GM23338 (cell line): ENCODE measurements at regions not wholly inside any gene's neighbourhood (a gene's known extent, or its start where the extent isn't known, plus 50 kb on each side); places are given as distances from the start of the nearest gene placed in this dataset.

Experiments
- ATAC-seq: fragments of 200-7000 bp; cut with Tn5 transposase; 3 replicates; pipeline ENCODE4 v1.9.1; 2020
- DNase-seq: peaks from one replicate; pipeline ENCODE4 v3.0.0-alpha.2; 2015; ENCODE audit warnings: low spot score
- H2AFZ ChIP-seq: fragments of 200-600 bp; sonication (generic); 2 replicates; pipeline ENCODE4 v1.8.0; 2016; ENCODE audit warnings: antibody characterized with exemption, mild to moderate bottlenecking, moderate library complexity
- H3F3A ChIP-seq: fragments of 200-600 bp; sonication (generic); replicated peaks from 2 replicates; pipeline ENCODE4 v1.8.0; 2017; ENCODE audit warnings: antibody characterized with exemption, mixed run types, low read depth
- H3K27ac ChIP-seq: fragments of 200-600 bp; sonication (generic); 2 replicates; pipeline ENCODE4 v1.6.1; 2016; ENCODE audit warnings: low read depth
- H3K27me3 ChIP-seq: fragments of 200-600 bp; sonication (generic); 2 replicates; pipeline ENCODE4 v1.8.0; 2016; ENCODE audit warnings: mild to moderate bottlenecking, mixed run types, moderate library complexity; ENCODE audit not compliant: insufficient read depth
- H3K36me3 ChIP-seq: fragments of 200-600 bp; sonication (generic); 2 replicates; pipeline ENCODE4 v1.8.0; 2016; ENCODE audit warnings: mild to moderate bottlenecking; ENCODE audit not compliant: insufficient read depth
- H3K4me1 ChIP-seq: fragments of 200-600 bp; sonication (generic); 2 replicates; pipeline ENCODE4 v1.8.0; 2016; ENCODE audit warnings: mild to moderate bottlenecking, moderate library complexity; ENCODE audit not compliant: insufficient read depth
- H3K4me2 ChIP-seq: fragments of 200-600 bp; sonication (generic); 2 replicates; pipeline ENCODE4 v1.7.1; 2017; ENCODE audit warnings: mixed run types
- H3K4me3 ChIP-seq: fragments of 200-600 bp; sonication (generic); 2 replicates; pipeline ENCODE4 v1.6.1; 2016; ENCODE audit warnings: mixed run types
- H3K79me2 ChIP-seq: fragments of 200-600 bp; sonication (generic); replicated peaks from 2 replicates; pipeline ENCODE4 v1.8.0; 2017; ENCODE audit warnings: mild to moderate bottlenecking; ENCODE audit not compliant: insufficient read depth
- H3K9me2 ChIP-seq: fragments of 200-600 bp; sonication (generic); 2 replicates; pipeline ENCODE4 v1.8.0; 2017; ENCODE audit not compliant: insufficient read depth
- H4K20me1 ChIP-seq: fragments of 200-600 bp; sonication (generic); replicated peaks from 2 replicates; pipeline ENCODE4 v1.8.0; 2017; ENCODE audit warnings: mild to moderate bottlenecking; ENCODE audit not compliant: insufficient read depth
- H3K27ac Mint-ChIP-seq: 2 replicates; pipeline ENCODE4 v1.8.0; 2020; ENCODE audit warnings: inconsistent platforms, mild to moderate bottlenecking, moderate library complexity, mixed read lengths
- H3K27me3 Mint-ChIP-seq: 3 replicates; pipeline ENCODE4 v1.8.0; 2022; ENCODE audit warnings: low read depth, mild to moderate bottlenecking, moderate library complexity, mixed read lengths, inconsistent platforms; ENCODE audit not compliant: insufficient read depth, poor library complexity
- H3K36me3 Mint-ChIP-seq: 3 replicates; pipeline ENCODE4 v1.8.0; 2021; ENCODE audit warnings: low read depth, mild to moderate bottlenecking, inconsistent platforms, moderate library complexity, mixed read lengths
- H3K4me1 Mint-ChIP-seq: 3 replicates; pipeline ENCODE4 v1.8.0; 2020; ENCODE audit warnings: mild to moderate bottlenecking, inconsistent platforms, mixed read lengths
- H3K4me3 Mint-ChIP-seq: 3 replicates; pipeline ENCODE4 v1.8.0; 2021; ENCODE audit warnings: moderate library complexity, mild to moderate bottlenecking, inconsistent platforms, mixed read lengths
- H3K9me3 Mint-ChIP-seq: 3 replicates; pipeline ENCODE4 v1.8.0; 2020; ENCODE audit warnings: moderate library complexity, mild to moderate bottlenecking, inconsistent platforms, mixed read lengths
- EZH2 ChIP-seq: fragments of 200-600 bp; sonication (generic); IDR thresholded peaks from one replicate; pipeline ENCODE4 v1.8.0; 2017; ENCODE audit warnings: antibody characterized with exemption, mild to moderate bottlenecking, low read depth; ENCODE audit not compliant: unreplicated experiment
- EZH2phosphoT487 ChIP-seq: fragments of 200-600 bp; sonication (generic); IDR thresholded peaks from one replicate; pipeline ENCODE4 v1.8.1; 2018; ENCODE audit warnings: antibody characterized with exemption; ENCODE audit not compliant: unreplicated experiment
- JUNB ChIP-seq: IDR thresholded peaks from one replicate; pipeline ENCODE4 v1.6.1; 2016; ENCODE audit warnings: antibody characterized with exemption; ENCODE audit not compliant: unreplicated experiment
- NANOG ChIP-seq: IDR thresholded peaks from 2 replicates; pipeline ENCODE4 v1.6.1; 2016; ENCODE audit warnings: antibody characterized with exemption, borderline replicate concordance
- POLR2AphosphoS5 ChIP-seq: IDR thresholded peaks from 2 replicates; pipeline ENCODE4 v1.6.1; 2016; ENCODE audit warnings: antibody characterized with exemption, low read depth
- STAT1 ChIP-seq: IDR thresholded peaks from one replicate; pipeline ENCODE4 v1.6.1; 2016; ENCODE audit warnings: antibody characterized with exemption; ENCODE audit not compliant: unreplicated experiment
- ZNF114 ChIP-seq: fragments of 250-450 bp; sonication (Bioruptor Pico); IDR thresholded peaks from 2 replicates; pipeline ENCODE4 v1.5.0; 2020; ENCODE audit warnings: mild to moderate bottlenecking, moderate library complexity
- TF ChIP-seq, protein P1 (sequence below): IDR thresholded peaks from 2 replicates; pipeline ENCODE4 v1.6.1; 2016; ENCODE audit warnings: antibody characterized with exemption
- TF ChIP-seq, protein P2 (sequence below): IDR thresholded peaks from one replicate; pipeline ENCODE4 v1.6.1; 2018; ENCODE audit warnings: antibody characterized with exemption; ENCODE audit not compliant: unreplicated experiment
- TF ChIP-seq, protein P3 (sequence below): fragments of 250-450 bp; sonication (Bioruptor Pico); IDR thresholded peaks from 2 replicates; pipeline ENCODE4 v1.5.0; 2020; ENCODE audit warnings: mild to moderate bottlenecking, moderate library complexity
- TF ChIP-seq, protein P4 (sequence below), 2 experiments: fragments of 200-600 bp in 1 of 2; sonication (generic) in 1 of 2; conservative IDR thresholded peaks; 2 replicates each; pipeline versions ENCODE4 v1.5.1 to v1.6.1; 2016 to 2017; ENCODE audit warnings: antibody characterized with exemption in 2 of 2, low read depth in 2 of 2, mild to moderate bottlenecking in 2 of 2, moderate library complexity in 1 of 2

DNA sequence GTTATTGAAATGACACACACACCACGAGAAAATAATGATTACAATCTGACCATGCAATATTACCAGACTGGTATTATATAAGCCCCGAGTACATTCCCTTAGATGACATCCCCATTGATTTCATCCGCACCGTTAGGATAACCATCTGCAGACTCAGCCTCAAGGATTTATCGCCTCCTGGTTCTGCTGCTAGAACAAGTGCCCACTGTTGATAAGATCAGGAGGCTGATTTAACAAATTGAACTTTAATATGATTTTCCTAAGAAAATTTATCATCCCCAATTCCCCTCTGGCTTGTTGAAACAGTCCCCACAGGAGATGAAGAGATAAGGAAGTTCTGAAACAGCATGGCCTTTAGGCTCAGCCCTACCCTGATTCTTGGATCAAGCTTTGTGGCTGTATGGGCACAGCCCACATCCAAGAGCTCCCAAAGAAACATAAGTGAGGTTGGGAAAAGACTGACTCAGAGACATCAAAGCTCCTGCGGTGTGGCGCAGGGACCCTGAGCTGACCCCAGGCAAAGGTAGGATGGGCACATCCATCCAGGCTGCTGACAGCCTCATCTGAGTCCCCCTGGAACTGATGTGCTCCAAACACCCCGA is 59.2 kb upstream of the CHCHD3 start:
- Mint-ChIP-seq H3K4me1 (peaks cover 4% of the 10 kb centered on the region), H3K27ac (no peak overlapping the region), H3K4me3 (no peak overlapping the region), H3K27me3 (no peaks in the 10 kb centered on the region), H3K36me3 (no peaks in the 10 kb centered on the region), H3K9me3 (no peaks in the 10 kb centered on the region)
- no peak overlapping the region for H3K4me3 ChIP-seq
- H3K9me2 ChIP-seq = no peaks in the 10 kb centered on the region
- H3K27me3 ChIP-seq = no peaks in the 10 kb centered on the region
- no peaks in the 10 kb centered on the region for H3K79me2 ChIP-seq
- no peak for DNase-seq
- H3K4me2 ChIP-seq = no peak overlapping the region
- no peaks in the 10 kb centered on the region for H3F3A ChIP-seq
- H4K20me1 ChIP-seq = no peaks in the 10 kb centered on the region
- H2AFZ ChIP-seq = no peak overlapping the region
- no peaks in the 10 kb centered on the region for H3K4me1 ChIP-seq
- H3K27ac ChIP-seq = no peak overlapping the region
- ATAC-seq = no peak
- no peaks in the 10 kb centered on the region for H3K36me3 ChIP-seq
- TF ChIP-seq STAT1 = no peak
- TF ChIP-seq, protein P1, sequence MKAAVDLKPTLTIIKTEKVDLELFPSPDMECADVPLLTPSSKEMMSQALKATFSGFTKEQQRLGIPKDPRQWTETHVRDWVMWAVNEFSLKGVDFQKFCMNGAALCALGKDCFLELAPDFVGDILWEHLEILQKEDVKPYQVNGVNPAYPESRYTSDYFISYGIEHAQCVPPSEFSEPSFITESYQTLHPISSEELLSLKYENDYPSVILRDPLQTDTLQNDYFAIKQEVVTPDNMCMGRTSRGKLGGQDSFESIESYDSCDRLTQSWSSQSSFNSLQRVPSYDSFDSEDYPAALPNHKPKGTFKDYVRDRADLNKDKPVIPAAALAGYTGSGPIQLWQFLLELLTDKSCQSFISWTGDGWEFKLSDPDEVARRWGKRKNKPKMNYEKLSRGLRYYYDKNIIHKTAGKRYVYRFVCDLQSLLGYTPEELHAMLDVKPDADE = no peak
- TF ChIP-seq EZH2 = no peak
- TF ChIP-seq POLR2AphosphoS5 = no peak
- TF ChIP-seq, protein P2, sequence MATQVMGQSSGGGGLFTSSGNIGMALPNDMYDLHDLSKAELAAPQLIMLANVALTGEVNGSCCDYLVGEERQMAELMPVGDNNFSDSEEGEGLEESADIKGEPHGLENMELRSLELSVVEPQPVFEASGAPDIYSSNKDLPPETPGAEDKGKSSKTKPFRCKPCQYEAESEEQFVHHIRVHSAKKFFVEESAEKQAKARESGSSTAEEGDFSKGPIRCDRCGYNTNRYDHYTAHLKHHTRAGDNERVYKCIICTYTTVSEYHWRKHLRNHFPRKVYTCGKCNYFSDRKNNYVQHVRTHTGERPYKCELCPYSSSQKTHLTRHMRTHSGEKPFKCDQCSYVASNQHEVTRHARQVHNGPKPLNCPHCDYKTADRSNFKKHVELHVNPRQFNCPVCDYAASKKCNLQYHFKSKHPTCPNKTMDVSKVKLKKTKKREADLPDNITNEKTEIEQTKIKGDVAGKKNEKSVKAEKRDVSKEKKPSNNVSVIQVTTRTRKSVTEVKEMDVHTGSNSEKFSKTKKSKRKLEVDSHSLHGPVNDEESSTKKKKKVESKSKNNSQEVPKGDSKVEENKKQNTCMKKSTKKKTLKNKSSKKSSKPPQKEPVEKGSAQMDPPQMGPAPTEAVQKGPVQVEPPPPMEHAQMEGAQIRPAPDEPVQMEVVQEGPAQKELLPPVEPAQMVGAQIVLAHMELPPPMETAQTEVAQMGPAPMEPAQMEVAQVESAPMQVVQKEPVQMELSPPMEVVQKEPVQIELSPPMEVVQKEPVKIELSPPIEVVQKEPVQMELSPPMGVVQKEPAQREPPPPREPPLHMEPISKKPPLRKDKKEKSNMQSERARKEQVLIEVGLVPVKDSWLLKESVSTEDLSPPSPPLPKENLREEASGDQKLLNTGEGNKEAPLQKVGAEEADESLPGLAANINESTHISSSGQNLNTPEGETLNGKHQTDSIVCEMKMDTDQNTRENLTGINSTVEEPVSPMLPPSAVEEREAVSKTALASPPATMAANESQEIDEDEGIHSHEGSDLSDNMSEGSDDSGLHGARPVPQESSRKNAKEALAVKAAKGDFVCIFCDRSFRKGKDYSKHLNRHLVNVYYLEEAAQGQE = no peak
- TF ChIP-seq, protein P3, sequence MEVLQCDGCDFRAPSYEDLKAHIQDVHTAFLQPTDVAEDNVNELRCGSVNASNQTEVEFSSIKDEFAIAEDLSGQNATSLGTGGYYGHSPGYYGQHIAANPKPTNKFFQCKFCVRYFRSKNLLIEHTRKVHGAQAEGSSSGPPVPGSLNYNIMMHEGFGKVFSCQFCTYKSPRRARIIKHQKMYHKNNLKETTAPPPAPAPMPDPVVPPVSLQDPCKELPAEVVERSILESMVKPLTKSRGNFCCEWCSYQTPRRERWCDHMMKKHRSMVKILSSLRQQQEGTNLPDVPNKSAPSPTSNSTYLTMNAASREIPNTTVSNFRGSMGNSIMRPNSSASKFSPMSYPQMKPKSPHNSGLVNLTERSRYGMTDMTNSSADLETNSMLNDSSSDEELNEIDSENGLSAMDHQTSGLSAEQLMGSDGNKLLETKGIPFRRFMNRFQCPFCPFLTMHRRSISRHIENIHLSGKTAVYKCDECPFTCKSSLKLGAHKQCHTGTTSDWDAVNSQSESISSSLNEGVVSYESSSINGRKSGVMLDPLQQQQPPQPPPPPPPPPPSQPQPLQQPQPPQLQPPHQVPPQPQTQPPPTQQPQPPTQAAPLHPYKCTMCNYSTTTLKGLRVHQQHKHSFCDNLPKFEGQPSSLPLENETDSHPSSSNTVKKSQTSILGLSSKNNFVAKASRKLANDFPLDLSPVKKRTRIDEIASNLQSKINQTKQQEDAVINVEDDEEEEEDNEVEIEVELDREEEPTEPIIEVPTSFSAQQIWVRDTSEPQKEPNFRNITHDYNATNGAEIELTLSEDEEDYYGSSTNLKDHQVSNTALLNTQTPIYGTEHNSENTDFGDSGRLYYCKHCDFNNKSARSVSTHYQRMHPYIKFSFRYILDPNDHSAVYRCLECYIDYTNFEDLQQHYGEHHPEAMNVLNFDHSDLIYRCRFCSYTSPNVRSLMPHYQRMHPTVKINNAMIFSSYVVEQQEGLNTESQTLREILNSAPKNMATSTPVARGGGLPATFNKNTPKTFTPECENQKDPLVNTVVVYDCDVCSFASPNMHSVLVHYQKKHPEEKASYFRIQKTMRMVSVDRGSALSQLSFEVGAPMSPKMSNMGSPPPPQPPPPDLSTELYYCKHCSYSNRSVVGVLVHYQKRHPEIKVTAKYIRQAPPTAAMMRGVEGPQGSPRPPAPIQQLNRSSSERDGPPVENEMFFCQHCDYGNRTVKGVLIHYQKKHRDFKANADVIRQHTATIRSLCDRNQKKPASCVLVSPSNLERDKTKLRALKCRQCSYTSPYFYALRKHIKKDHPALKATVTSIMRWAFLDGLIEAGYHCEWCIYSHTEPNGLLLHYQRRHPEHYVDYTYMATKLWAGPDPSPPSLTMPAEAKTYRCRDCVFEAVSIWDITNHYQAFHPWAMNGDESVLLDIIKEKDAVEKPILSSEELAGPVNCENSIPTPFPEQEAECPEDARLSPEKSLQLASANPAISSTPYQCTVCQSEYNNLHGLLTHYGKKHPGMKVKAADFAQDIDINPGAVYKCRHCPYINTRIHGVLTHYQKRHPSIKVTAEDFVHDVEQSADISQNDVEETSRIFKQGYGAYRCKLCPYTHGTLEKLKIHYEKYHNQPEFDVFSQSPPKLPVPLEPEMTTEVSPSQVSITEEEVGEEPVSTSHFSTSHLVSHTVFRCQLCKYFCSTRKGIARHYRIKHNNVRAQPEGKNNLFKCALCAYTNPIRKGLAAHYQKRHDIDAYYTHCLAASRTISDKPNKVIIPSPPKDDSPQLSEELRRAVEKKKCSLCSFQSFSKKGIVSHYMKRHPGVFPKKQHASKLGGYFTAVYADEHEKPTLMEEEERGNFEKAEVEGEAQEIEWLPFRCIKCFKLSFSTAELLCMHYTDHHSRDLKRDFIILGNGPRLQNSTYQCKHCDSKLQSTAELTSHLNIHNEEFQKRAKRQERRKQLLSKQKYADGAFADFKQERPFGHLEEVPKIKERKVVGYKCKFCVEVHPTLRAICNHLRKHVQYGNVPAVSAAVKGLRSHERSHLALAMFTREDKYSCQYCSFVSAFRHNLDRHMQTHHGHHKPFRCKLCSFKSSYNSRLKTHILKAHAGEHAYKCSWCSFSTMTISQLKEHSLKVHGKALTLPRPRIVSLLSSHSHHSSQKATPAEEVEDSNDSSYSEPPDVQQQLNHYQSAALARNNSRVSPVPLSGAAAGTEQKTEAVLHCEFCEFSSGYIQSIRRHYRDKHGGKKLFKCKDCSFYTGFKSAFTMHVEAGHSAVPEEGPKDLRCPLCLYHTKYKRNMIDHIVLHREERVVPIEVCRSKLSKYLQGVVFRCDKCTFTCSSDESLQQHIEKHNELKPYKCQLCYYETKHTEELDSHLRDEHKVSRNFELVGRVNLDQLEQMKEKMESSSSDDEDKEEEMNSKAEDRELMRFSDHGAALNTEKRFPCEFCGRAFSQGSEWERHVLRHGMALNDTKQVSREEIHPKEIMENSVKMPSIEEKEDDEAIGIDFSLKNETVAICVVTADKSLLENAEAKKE (CRISPR knock-in tag) = no peak
- TF ChIP-seq JUNB = no peak
- TF ChIP-seq, protein P4, sequence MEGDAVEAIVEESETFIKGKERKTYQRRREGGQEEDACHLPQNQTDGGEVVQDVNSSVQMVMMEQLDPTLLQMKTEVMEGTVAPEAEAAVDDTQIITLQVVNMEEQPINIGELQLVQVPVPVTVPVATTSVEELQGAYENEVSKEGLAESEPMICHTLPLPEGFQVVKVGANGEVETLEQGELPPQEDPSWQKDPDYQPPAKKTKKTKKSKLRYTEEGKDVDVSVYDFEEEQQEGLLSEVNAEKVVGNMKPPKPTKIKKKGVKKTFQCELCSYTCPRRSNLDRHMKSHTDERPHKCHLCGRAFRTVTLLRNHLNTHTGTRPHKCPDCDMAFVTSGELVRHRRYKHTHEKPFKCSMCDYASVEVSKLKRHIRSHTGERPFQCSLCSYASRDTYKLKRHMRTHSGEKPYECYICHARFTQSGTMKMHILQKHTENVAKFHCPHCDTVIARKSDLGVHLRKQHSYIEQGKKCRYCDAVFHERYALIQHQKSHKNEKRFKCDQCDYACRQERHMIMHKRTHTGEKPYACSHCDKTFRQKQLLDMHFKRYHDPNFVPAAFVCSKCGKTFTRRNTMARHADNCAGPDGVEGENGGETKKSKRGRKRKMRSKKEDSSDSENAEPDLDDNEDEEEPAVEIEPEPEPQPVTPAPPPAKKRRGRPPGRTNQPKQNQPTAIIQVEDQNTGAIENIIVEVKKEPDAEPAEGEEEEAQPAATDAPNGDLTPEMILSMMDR (conservative IDR thresholded peaks at IDR 0.05; ENCODE audit: low read depth in 2 of 2) = no peak
- TF ChIP-seq NANOG = no peak
- no peak for TF ChIP-seq ZNF114
- no peak for TF ChIP-seq EZH2phosphoT487
